ENCODE measurements at regions not wholly inside any gene's neighbourhood (a gene's known extent, or its start where the extent isn't known, plus 50 kb on each side); places are given as distances from the start of the nearest gene placed in this dataset.

GRCh38 chr1:232558954-232559353, 71.0 kb downstream of the SIPA1L2 start:
- ATAC-seq, result no peak
- TF ChIP-seq RARB (CRISPR knock-in tag; IDR thresholded peaks at IDR 0.05) (no peak), CSRNP3 (CRISPR knock-in tag; IDR thresholded peaks at IDR 0.05) (no peak), CREB5 (CRISPR knock-in tag; IDR thresholded peaks at IDR 0.05; ENCODE audit: low read depth) (no peak), ARNTL (CRISPR knock-in tag; IDR thresholded peaks at IDR 0.05; ENCODE audit: borderline replicate concordance, low read depth) (no peak), POU6F1 (CRISPR knock-in tag; IDR thresholded peaks at IDR 0.05; ENCODE audit: borderline replicate concordance, low read depth) (no peak), SNAI2 (CRISPR knock-in tag; IDR thresholded peaks at IDR 0.05) (no peak), ZFP30 (CRISPR knock-in tag; IDR thresholded peaks at IDR 0.05) (no peak), TSHZ2 (CRISPR knock-in tag; IDR thresholded peaks at IDR 0.05) (no peak), PPARA (CRISPR knock-in tag; IDR thresholded peaks at IDR 0.05; ENCODE audit: borderline replicate concordance) (no peak)

- no peak for TF ChIP-seq CSDC2 (CRISPR knock-in tag; IDR thresholded peaks at IDR 0.05)
- no peak for TF ChIP-seq SNAI2 (CRISPR knock-in tag; IDR thresholded peaks at IDR 0.05)
- no peak for TF ChIP-seq TCF4 (CRISPR knock-in tag; IDR thresholded peaks at IDR 0.05; ENCODE audit: borderline replicate concordance)
- no peak for TF ChIP-seq ZNF565 (CRISPR knock-in tag; conservative IDR thresholded peaks at IDR 0.05; ENCODE audit: low read depth)
- TF ChIP-seq PPARA (CRISPR knock-in tag; IDR thresholded peaks at IDR 0.05; ENCODE audit: borderline replicate concordance), result no peak
- no peak for TF ChIP-seq POU6F1 (CRISPR knock-in tag; IDR thresholded peaks at IDR 0.05; ENCODE audit: borderline replicate concordance, low read depth)
- TF ChIP-seq OSR1 (CRISPR knock-in tag; IDR thresholded peaks at IDR 0.05), result no peak
- TF ChIP-seq ESRRG (CRISPR knock-in tag; IDR thresholded peaks at IDR 0.05), result no peak
- TF ChIP-seq ZNF8 (CRISPR knock-in tag; IDR thresholded peaks at IDR 0.05), result no peak
- no peak for TF ChIP-seq TSHZ2 (CRISPR knock-in tag; IDR thresholded peaks at IDR 0.05)
- TF ChIP-seq ZNF70 (CRISPR knock-in tag; IDR thresholded peaks at IDR 0.05), result no peak
- no peak for TF ChIP-seq BACH2 (CRISPR knock-in tag; IDR thresholded peaks at IDR 0.05; ENCODE audit: borderline replicate concordance)
- no peak for TF ChIP-seq TOX (CRISPR knock-in tag; IDR thresholded peaks at IDR 0.05; ENCODE audit: borderline replicate concordance)
- TF ChIP-seq GLIS3 (CRISPR knock-in tag; IDR thresholded peaks at IDR 0.05), result no peak
- ATAC-seq, result no peak
Observed at GRCh38 chr1:232557502-232558191, 72.3 kb downstream of the SIPA1L2 start.
